GM12878 (cell line): ENCODE measurements at regions not wholly inside any gene's neighbourhood (a gene's known extent, or its start where the extent isn't known, plus 50 kb on each side); places are given as distances from the start of the nearest gene placed in this dataset.

Experiments used
- ATAC-seq: fragments of 200-7000 bp; cut with Tn5 transposase; 3 replicates; pipeline ENCODE4 v1.9.1; 2020; ENCODE audit warnings: mild to moderate bottlenecking, moderate library complexity
- BruUV-seq: library from RNA; stranded (reverse); fragments of 400-500 nt; replicated peaks from 2 replicates; lab custom pipeline; 2021; lab: Mats Ljungman, UMichigan
- CTCF ChIA-PET: fragments of 300-600 bp; sonication (Branson Sonifier 250); formaldehyde crosslinking; extraction: SDS; loops from one replicate; lab custom pipeline; 2021; ENCODE audit warnings: inconsistent platforms; lab: Yijun Ruan, JAX
- POLR2A ChIA-PET: fragments of 350-600 bp; formaldehyde crosslinking; extraction: SDS; loops from one replicate; lab custom pipeline; 2021; ENCODE audit warnings: inconsistent platforms; lab: Charles Lee
- RAD21 ChIA-PET: fragments of 300-600 bp; sonication (Branson Sonifier 250); formaldehyde crosslinking; loops from one replicate; lab custom pipeline; 2023; ENCODE audit warnings: antibody characterized with exemption; ENCODE audit not compliant: unreplicated experiment; lab: Charles Lee
- SMC1A ChIA-PET: fragments of 300-600 bp; sonication (Branson Sonifier 250); formaldehyde crosslinking; loops from one replicate; lab custom pipeline; 2023; ENCODE audit not compliant: unreplicated experiment, uncharacterized antibody; lab: Charles Lee
- DNase-seq: peaks from one replicate; pipeline ENCODE4 v3.0.0-alpha.2; 2011; ENCODE audit warnings: low read depth, low spot score
- FAIRE-seq: peaks from 3 replicates; lab custom pipeline; 2011; peaks lifted over from hg19 to GRCh38; lab: Jason Lieb, UNC
- H2AFZ ChIP-seq: 2 replicates; pipeline ENCODE4 v1.6.0; 2011; ENCODE audit warnings: low read depth, low read length, control low read depth; ENCODE audit not compliant: control insufficient read depth
- H3K27ac ChIP-seq: 2 replicates; pipeline ENCODE4 v1.5.1; 2011; ENCODE audit warnings: control low read depth; ENCODE audit not compliant: control insufficient read depth, insufficient read depth
- H3K27me3 ChIP-seq, 2 experiments: replicated peaks in 1 of 2; 2 replicates each; pipeline versions ENCODE4 v1.6.0 to v1.6.1; 2011; ENCODE audit warnings: low read length in 1 of 2; ENCODE audit not compliant: control insufficient read depth in 2 of 2, insufficient read depth in 2 of 2
- H3K36me3 ChIP-seq, 2 experiments: 2 replicates each; pipeline ENCODE4 v1.5.1; 2011; ENCODE audit warnings: low read length in 1 of 2; ENCODE audit not compliant: control insufficient read depth in 2 of 2, insufficient read depth in 2 of 2
- H3K4me1 ChIP-seq: 2 replicates; pipeline ENCODE4 v1.6.1; 2011; ENCODE audit warnings: mild to moderate bottlenecking, low read length, moderate library complexity, mixed read lengths; ENCODE audit not compliant: control insufficient read depth, insufficient read depth
- H3K4me2 ChIP-seq: 2 replicates; pipeline ENCODE4 v1.6.0; 2011; ENCODE audit warnings: control low read depth; ENCODE audit not compliant: control insufficient read depth, insufficient read depth
- H3K4me3 ChIP-seq: fragments of 200-600 bp; sonication (generic); 2 replicates; pipeline ENCODE4 v1.5.1; 2016
- H3K79me2 ChIP-seq: 2 replicates; pipeline ENCODE4 v1.6.0; 2011; ENCODE audit warnings: low read length; ENCODE audit not compliant: control insufficient read depth, insufficient read depth
- H3K9ac ChIP-seq: 2 replicates; pipeline ENCODE4 v1.8.0; 2011; ENCODE audit warnings: low read length, control low read depth, mixed read lengths; ENCODE audit not compliant: control insufficient read depth, insufficient read depth
- H3K9me3 ChIP-seq: replicated peaks from 3 replicates; pipeline ENCODE4 v1.5.1; 2011; ENCODE audit warnings: mild to moderate bottlenecking, low read length; ENCODE audit not compliant: control insufficient read depth, insufficient read depth
- H4K20me1 ChIP-seq: 2 replicates; pipeline ENCODE4 v1.6.0; 2011; ENCODE audit not compliant: control insufficient read depth, insufficient read depth
- DPF2 ChIP-seq: fragments of 450-650 bp; IDR thresholded peaks from 2 replicates; pipeline ENCODE4 v1.6.1; 2017; ENCODE audit warnings: mild to moderate bottlenecking
- HDGF ChIP-seq: fragments of 450-650 bp; IDR thresholded peaks from 2 replicates; pipeline ENCODE4 v1.6.1; 2016; ENCODE audit warnings: antibody characterized with exemption
- JUNB ChIP-seq: IDR thresholded peaks from 2 replicates; pipeline ENCODE4 v1.6.1; 2016; ENCODE audit warnings: antibody characterized with exemption, mild to moderate bottlenecking
- MXI1 ChIP-seq: fragments of 150-350 bp; IDR thresholded peaks from 2 replicates; pipeline ENCODE4 v1.6.1; 2011; ENCODE audit warnings: low read depth, mild to moderate bottlenecking, inconsistent platforms, low read length, improper control_type of control experiment
- NFYB ChIP-seq: IDR thresholded peaks from 2 replicates; pipeline ENCODE4 v1.6.1; 2011; ENCODE audit warnings: low read depth, mild to moderate bottlenecking, low read length, improper control_type of control experiment, moderate library complexity; ENCODE audit not compliant: insufficient read depth
- PAX5 ChIP-seq: IDR thresholded peaks from 2 replicates; pipeline ENCODE4 v1.6.1; 2011; ENCODE audit warnings: low read depth, low read length, borderline replicate concordance
- PML ChIP-seq: IDR thresholded peaks from 2 replicates; pipeline ENCODE4 v1.6.1; 2012; ENCODE audit warnings: low read length, inconsistent platforms
- POLR2AphosphoS2 ChIP-seq: IDR thresholded peaks from 2 replicates; pipeline ENCODE4 v1.6.1; 2011; ENCODE audit warnings: low read depth, mild to moderate bottlenecking, low read length, improper control_type of control experiment, moderate library complexity
- SPI1 ChIP-seq: IDR thresholded peaks from 2 replicates; pipeline ENCODE4 v1.6.1; 2011; ENCODE audit warnings: low read depth, mild to moderate bottlenecking, low read length, moderate library complexity, borderline replicate concordance; ENCODE audit not compliant: insufficient read depth
- TARDBP ChIP-seq: IDR thresholded peaks from 2 replicates; pipeline ENCODE4 v1.6.1; 2016; ENCODE audit warnings: borderline replicate concordance
- TBL1XR1 ChIP-seq: IDR thresholded peaks from 2 replicates; pipeline ENCODE4 v1.6.1; 2012; ENCODE audit warnings: low read depth, low read length, improper control_type of control experiment
- TCF3 ChIP-seq: IDR thresholded peaks from 2 replicates; pipeline ENCODE4 v1.6.1; 2012; ENCODE audit warnings: low read depth, mild to moderate bottlenecking, low read length, borderline replicate concordance; ENCODE audit not compliant: insufficient read depth
- WRNIP1 ChIP-seq: IDR thresholded peaks from 2 replicates; pipeline ENCODE4 v1.6.1; 2011; ENCODE audit warnings: low read depth, low read length, improper control_type of control experiment, borderline replicate concordance
- ZNF207 ChIP-seq: fragments of 450-650 bp; IDR thresholded peaks from 2 replicates; pipeline ENCODE4 v1.6.1; 2014; ENCODE audit warnings: antibody characterized with exemption, mild to moderate bottlenecking, borderline replicate concordance
- ZZZ3 ChIP-seq: IDR thresholded peaks from 2 replicates; pipeline ENCODE4 v1.6.1; 2011; ENCODE audit warnings: low read depth; ENCODE audit not compliant: control insufficient read depth, insufficient read length
- WGBS: methylation state at CpG from one replicate; pipeline ENCODE4 v1.1.6; 2016; ENCODE audit warnings: low lambda C conversion rate; ENCODE audit not compliant: insufficient replicate concordance, insufficient coverage; ENCODE audit errors: missing lambda C conversion rate; 5-methylcytosine and 5-hydroxymethylcytosine counted together
- in situ Hi-C: fragments of 300-500 bp; cut with MboI; formaldehyde crosslinking; loops from 9 replicates; pipeline ENCODE4 v1.14.3; 2018; ENCODE audit warnings: mixed read lengths
- intact Hi-C: fragments of 100-400 bp; cut with micrococcal nuclease; formaldehyde crosslinking; loops from one replicate; pipeline ENCODE4 v1.14.2; 2022; ENCODE audit not compliant: unreplicated experiment
- TF ChIP-seq, protein P1 (sequence below): fragments of 450-650 bp; IDR thresholded peaks from 2 replicates; pipeline ENCODE4 v1.6.1; 2017; ENCODE audit warnings: mild to moderate bottlenecking, moderate library complexity
- TF ChIP-seq, protein P2 (sequence below): IDR thresholded peaks from 2 replicates; pipeline ENCODE4 v1.6.1; 2012; ENCODE audit warnings: low read depth, low read length, improper control_type of control experiment

DNA sequence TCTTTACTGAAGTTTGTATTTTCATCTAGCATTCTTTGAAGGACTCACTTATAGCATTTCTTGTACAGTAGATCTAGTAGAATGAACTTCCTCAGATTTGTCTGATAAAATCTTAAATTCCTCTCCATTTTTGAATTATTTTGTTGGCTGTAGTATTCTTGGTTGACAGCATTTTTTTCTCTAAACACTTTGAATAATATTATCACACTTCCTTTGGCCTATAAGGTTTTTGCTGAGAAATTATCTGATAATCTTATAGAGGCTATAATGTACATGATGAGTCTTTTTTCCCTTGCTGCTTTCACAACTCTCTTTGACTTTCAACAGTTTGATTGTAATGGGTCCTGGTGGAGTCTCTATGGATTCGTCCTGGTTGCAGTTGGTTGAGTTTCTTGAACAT is 169.5 kb downstream of the NOL4 start:
- BruUV-seq = no TSS peak
- Histone ChIP-seq H3K27me3 (no peaks in the 10 kb centered on the region), H3K4me1 (no peaks in the 10 kb centered on the region), H4K20me1 (no peaks in the 10 kb centered on the region), H2AFZ (no peak overlapping the region), H3K79me2 (no peaks in the 10 kb centered on the region), H3K4me2 (no peak overlapping the region), H3K9me3 (no peaks in the 10 kb centered on the region), H3K36me3 (no peaks in the 10 kb centered on the region), H3K27ac (no peak overlapping the region), H3K9ac (no peak overlapping the region), H3K4me3 (no peak overlapping the region)
- no peak for TF ChIP-seq WRNIP1
- no peak for TF ChIP-seq PML
- TF ChIP-seq POLR2AphosphoS2 = no peak
- no peak for TF ChIP-seq TARDBP
- no peak for TF ChIP-seq PAX5
- TF ChIP-seq HDGF = no peak
- POLR2A ChIA-PET = no interaction called here
- CTCF ChIA-PET = no interaction called here
- no peak for FAIRE-seq
- WGBS = 0% methylated on average over 1 of the region's 1 CpG
- DNase-seq = no peak
- RAD21 ChIA-PET = no interaction called here
- SMC1A ChIA-PET = interaction anchor here (1.0 kb wide), 1 partner anchor 10 kb away, joined by 3 read pairs; no protein-coding TSS in a partner anchor
- no peak for ATAC-seq
- in situ Hi-C loops = no loop called here
- intact Hi-C loops = no loop called here

DNA sequence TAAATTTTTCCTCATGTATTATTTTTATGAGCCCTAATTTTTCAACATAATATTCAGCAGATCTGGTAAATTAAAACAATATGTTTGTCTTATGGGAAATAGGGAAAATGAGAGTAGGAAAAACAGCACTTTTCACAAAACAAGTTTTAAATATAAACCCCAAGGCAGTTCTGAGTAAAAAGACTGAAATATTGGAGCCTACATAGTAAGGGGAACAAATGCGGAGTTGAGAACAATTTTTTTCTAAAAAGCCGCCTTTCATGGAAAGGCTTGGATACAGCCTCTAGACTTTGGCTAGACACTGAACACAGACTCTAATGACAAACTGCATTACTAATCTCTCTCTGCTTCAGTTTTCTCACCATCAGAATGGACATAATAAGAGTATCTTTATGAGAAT is 174.1 kb downstream of the NOL4 start:
- WGBS = 96% methylated on average over 2 of the region's 2 CpGs
- intact Hi-C loops = no loop called here
- TF ChIP-seq MXI1 (no peak), TBL1XR1 (no peak), ZZZ3 (no peak), TCF3 (no peak), SPI1 (no peak), JUNB (no peak), DPF2 (no peak), NFYB (no peak), ZNF207 (no peak)
- TF ChIP-seq, protein P1, sequence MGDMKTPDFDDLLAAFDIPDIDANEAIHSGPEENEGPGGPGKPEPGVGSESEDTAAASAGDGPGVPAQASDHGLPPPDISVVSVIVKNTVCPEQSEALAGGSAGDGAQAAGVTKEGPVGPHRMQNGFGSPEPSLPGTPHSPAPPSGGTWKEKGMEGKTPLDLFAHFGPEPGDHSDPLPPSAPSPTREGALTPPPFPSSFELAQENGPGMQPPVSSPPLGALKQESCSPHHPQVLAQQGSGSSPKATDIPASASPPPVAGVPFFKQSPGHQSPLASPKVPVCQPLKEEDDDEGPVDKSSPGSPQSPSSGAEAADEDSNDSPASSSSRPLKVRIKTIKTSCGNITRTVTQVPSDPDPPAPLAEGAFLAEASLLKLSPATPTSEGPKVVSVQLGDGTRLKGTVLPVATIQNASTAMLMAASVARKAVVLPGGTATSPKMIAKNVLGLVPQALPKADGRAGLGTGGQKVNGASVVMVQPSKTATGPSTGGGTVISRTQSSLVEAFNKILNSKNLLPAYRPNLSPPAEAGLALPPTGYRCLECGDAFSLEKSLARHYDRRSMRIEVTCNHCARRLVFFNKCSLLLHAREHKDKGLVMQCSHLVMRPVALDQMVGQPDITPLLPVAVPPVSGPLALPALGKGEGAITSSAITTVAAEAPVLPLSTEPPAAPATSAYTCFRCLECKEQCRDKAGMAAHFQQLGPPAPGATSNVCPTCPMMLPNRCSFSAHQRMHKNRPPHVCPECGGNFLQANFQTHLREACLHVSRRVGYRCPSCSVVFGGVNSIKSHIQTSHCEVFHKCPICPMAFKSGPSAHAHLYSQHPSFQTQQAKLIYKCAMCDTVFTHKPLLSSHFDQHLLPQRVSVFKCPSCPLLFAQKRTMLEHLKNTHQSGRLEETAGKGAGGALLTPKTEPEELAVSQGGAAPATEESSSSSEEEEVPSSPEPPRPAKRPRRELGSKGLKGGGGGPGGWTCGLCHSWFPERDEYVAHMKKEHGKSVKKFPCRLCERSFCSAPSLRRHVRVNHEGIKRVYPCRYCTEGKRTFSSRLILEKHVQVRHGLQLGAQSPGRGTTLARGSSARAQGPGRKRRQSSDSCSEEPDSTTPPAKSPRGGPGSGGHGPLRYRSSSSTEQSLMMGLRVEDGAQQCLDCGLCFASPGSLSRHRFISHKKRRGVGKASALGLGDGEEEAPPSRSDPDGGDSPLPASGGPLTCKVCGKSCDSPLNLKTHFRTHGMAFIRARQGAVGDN = no peak
- TF ChIP-seq, protein P2, sequence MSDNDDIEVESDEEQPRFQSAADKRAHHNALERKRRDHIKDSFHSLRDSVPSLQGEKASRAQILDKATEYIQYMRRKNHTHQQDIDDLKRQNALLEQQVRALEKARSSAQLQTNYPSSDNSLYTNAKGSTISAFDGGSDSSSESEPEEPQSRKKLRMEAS = no peak

More for the DNA sequence above, 174.1 kb downstream of the NOL4 start:
- Histone ChIP-seq H3K9me3 (no peaks in the 10 kb centered on the region), H3K9ac (no peak overlapping the region), H3K4me3 (no peak overlapping the region), H3K27ac (no peak overlapping the region), H3K79me2 (no peaks in the 10 kb centered on the region), H3K4me2 (no peak overlapping the region), H3K36me3 (no peaks in the 10 kb centered on the region), H2AFZ (no peak overlapping the region), H3K27me3 (no peaks in the 10 kb centered on the region), H3K4me1 (no peaks in the 10 kb centered on the region), H4K20me1 (no peaks in the 10 kb centered on the region)
- POLR2A ChIA-PET = no interaction called here
- DNase-seq (no peak), FAIRE-seq (no peak), ATAC-seq (no peak)
- BruUV-seq = no TSS peak
- RAD21 ChIA-PET = no interaction called here
- CTCF ChIA-PET = no interaction called here
- in situ Hi-C loops = no loop called here
- SMC1A ChIA-PET = no interaction called here
